Lower leg skin (tissue), 4 donors: ENCODE measurements at regions not wholly inside any gene's neighbourhood (a gene's known extent, or its start where the extent isn't known, plus 50 kb on each side); places are given as distances from the start of the nearest gene placed in this dataset.

Experiments used
- DNase-seq, 2 donors: peaks; one replicate each; pipeline ENCODE4 v3.0.0-alpha.2; 2019; ENCODE audit warnings: low spot score in 2 of 2
- H3K4me3 ChIP-seq: fragments of 200-600 bp; sonication (generic); 2 replicates; pipeline ENCODE4 v1.5.1; 2017; ENCODE audit warnings: mild to moderate bottlenecking, low read depth; ENCODE audit not compliant: poor library complexity, severe bottlenecking
- POLR2A ChIP-seq, 2 donors: fragments of 450-650 bp; IDR thresholded peaks; one replicate each; pipeline ENCODE4 v1.6.1; 2016 to 2017; ENCODE audit warnings: antibody characterized with exemption in 2 of 2, mild to moderate bottlenecking in 1 of 2, moderate library complexity in 1 of 2
- WGBS, 2 donors: methylation state at CpG; one replicate each; pipeline ENCODE4 v1.1.5; 2018; 5-methylcytosine and 5-hydroxymethylcytosine counted together
- intact Hi-C: fragments of 100-400 bp; cut with DNase I; formaldehyde crosslinking; loops from one replicate; pipeline ENCODE4 v1.15.0; 2023; ENCODE audit warnings: low total_unique reads
- TF ChIP-seq, protein P1 (sequence below), 3 donors: fragments of 450-650 bp; IDR thresholded peaks; one replicate each; pipeline ENCODE4 v1.5.1; 2016; ENCODE audit warnings: antibody characterized with exemption in 3 of 3, mild to moderate bottlenecking in 3 of 3, moderate library complexity in 2 of 3

GRCh38 chr4:135538698-135539097 lies 1337.1 kb upstream of the PABPC4L start:
- no peak for DNase-seq
- intact Hi-C loops: no loop called here
- WGBS, 2 donors: 93 to 95% methylated on average over 13 of the region's 13 CpGs

GRCh38 chr4:135533053-135533452 lies 1331.5 kb upstream of the PABPC4L start:
- no peak for DNase-seq
- intact Hi-C loops: no loop called here
- TF ChIP-seq, protein P1, sequence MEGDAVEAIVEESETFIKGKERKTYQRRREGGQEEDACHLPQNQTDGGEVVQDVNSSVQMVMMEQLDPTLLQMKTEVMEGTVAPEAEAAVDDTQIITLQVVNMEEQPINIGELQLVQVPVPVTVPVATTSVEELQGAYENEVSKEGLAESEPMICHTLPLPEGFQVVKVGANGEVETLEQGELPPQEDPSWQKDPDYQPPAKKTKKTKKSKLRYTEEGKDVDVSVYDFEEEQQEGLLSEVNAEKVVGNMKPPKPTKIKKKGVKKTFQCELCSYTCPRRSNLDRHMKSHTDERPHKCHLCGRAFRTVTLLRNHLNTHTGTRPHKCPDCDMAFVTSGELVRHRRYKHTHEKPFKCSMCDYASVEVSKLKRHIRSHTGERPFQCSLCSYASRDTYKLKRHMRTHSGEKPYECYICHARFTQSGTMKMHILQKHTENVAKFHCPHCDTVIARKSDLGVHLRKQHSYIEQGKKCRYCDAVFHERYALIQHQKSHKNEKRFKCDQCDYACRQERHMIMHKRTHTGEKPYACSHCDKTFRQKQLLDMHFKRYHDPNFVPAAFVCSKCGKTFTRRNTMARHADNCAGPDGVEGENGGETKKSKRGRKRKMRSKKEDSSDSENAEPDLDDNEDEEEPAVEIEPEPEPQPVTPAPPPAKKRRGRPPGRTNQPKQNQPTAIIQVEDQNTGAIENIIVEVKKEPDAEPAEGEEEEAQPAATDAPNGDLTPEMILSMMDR (IDR thresholded peaks at IDR 0.05): no peak
- TF ChIP-seq POLR2A (IDR thresholded peaks at IDR 0.05): no peak
- 89 to 92% methylated on average over 4 of the region's 4 CpGs for WGBS, 2 donors
- no peak overlapping the region for H3K4me3 ChIP-seq

More at GRCh38 chr4:135538698-135539097, 1337.1 kb upstream of the PABPC4L start:
- no peak for TF ChIP-seq POLR2A (IDR thresholded peaks at IDR 0.05)
- TF ChIP-seq, protein P1 (IDR thresholded peaks at IDR 0.05): no peak
- H3K4me3 ChIP-seq: no peak overlapping the region

GRCh38 chr4:135532132-135532531 lies 1330.5 kb upstream of the PABPC4L start:
- 51 to 52% methylated on average over 3 of the region's 3 CpGs for WGBS, 2 donors
- no peak for TF ChIP-seq POLR2A (IDR thresholded peaks at IDR 0.05)
- TF ChIP-seq, protein P1 (IDR thresholded peaks at IDR 0.05): no peak
- intact Hi-C loops: no loop called here
- no peak overlapping the region for H3K4me3 ChIP-seq
- DNase-seq: no peak

DNA sequence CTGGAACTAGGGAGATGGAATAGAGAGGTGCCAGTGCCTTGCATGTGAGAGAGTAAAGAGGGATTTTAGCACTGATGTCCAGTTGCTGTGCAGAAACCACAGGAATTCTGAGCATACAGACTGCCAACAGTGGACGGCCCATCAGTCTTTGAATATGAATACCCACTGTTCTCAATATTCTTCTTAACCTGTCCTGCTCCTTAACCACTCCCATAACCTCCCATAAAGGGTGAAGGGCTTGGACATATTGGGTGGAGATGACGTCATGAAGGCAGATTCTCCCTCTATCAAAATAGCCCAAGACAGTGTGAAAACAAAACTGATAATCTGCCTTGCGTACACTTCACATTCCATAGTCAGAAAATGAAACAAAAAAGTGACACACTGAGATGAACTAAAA lies 1313.7 kb upstream of the PABPC4L start:
- H3K4me3 ChIP-seq: no peak overlapping the region
- no peak for DNase-seq
- no peak for TF ChIP-seq POLR2A (IDR thresholded peaks at IDR 0.05)
- TF ChIP-seq, protein P1 (IDR thresholded peaks at IDR 0.05): no peak
- 84 to 87% methylated on average over 3 of the region's 3 CpGs for WGBS, 2 donors
- intact Hi-C loops: no loop called here

DNA sequence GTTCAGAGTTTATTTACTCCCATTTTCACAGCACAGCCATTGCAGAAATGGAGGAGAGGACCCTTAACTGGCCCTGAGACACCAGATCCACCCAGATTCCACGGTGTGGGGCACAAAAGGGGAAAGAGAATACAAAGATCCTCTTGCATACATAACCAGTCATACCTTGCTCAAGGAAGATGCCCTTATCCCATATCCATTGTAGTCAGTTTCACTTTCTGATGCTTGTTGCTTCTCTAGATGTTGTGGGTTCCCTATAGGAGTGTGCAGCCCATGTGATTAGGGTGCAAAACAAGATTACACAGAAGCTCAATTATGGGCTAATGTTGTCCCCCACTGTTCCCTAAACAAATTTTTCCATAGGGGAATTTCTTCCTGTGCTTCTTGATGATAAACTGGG lies 1309.0 kb upstream of the PABPC4L start:
- intact Hi-C loops: no loop called here
- no peak for TF ChIP-seq POLR2A (IDR thresholded peaks at IDR 0.05)
- TF ChIP-seq, protein P1 (IDR thresholded peaks at IDR 0.05): no peak
- 71 to 91% methylated on average over 1 of the region's 1 CpG for WGBS, 2 donors
- no peak for DNase-seq
- H3K4me3 ChIP-seq: no peak overlapping the region

GRCh38 chr4:135508006-135508714 lies 1306.6 kb upstream of the PABPC4L start:
- DNase-seq: no peak
- 75 to 77% methylated on average over 4 of the region's 4 CpGs for WGBS, 2 donors
- intact Hi-C loops: no loop called here
- no peak overlapping the region for H3K4me3 ChIP-seq
- no peak for TF ChIP-seq POLR2A (IDR thresholded peaks at IDR 0.05)
- TF ChIP-seq, protein P1 (IDR thresholded peaks at IDR 0.05): no peak
